Ovary (tissue), 7 donors: ENCODE measurements at regions not wholly inside any gene's neighbourhood (a gene's known extent, or its start where the extent isn't known, plus 50 kb on each side); places are given as distances from the start of the nearest gene placed in this dataset.

Source experiments
- DNase-seq, 5 donors: peaks; one replicate each; pipeline ENCODE4 v3.0.0-alpha.2; 2019 to 2020
- H3K27ac ChIP-seq, 2 donors: fragments of 200-600 bp; one replicate each; pipeline versions ENCODE4 v1.5.1 to v1.8.0; 2019 to 2022
- H3K27me3 ChIP-seq: fragments of 200-600 bp; one replicate; pipeline ENCODE4 v1.8.0; 2022
- H3K36me3 ChIP-seq: fragments of 200-600 bp; sonication (generic); one replicate; pipeline ENCODE4 v1.5.1; 2019
- H3K4me1 ChIP-seq: one replicate; pipeline ENCODE4 v1.8.1; 2013; ENCODE audit warnings: mild to moderate bottlenecking, moderate library complexity; ENCODE audit not compliant: insufficient read depth
- H3K4me3 ChIP-seq: fragments of 200-600 bp; sonication (generic); one replicate; pipeline ENCODE4 v1.5.1; 2017
- H3K9me3 ChIP-seq, 2 donors: fragments of 200-600 bp in 1 of 2; sonication (generic) in 1 of 2; one replicate each; pipeline versions ENCODE4 v1.5.1 to v1.8.1; 2013 to 2019; ENCODE audit warnings: mild to moderate bottlenecking in 1 of 2, moderate library complexity in 1 of 2
- EP300 ChIP-seq: sonication (generic); formaldehyde crosslinking; IDR thresholded peaks from one replicate; pipeline ENCODE4 v1.6.1; 2017; ENCODE audit warnings: antibody characterized with exemption
- POLR2A ChIP-seq: fragments of 450-650 bp; IDR thresholded peaks from one replicate; pipeline ENCODE4 v1.6.1; 2017; ENCODE audit warnings: antibody characterized with exemption, mild to moderate bottlenecking, moderate library complexity
- WGBS, 3 donors: extraction: QIAGEN DNeasy Blood & Tissue Kit in 1 of 3; methylation state at CpG; one replicate each; pipeline versions ENCODE4 v1.1.5 to v1.1.7; 2013 to 2017; 5-methylcytosine and 5-hydroxymethylcytosine counted together
- intact Hi-C, 4 donors: fragments of 100-400 bp; cut with DNase I; formaldehyde crosslinking; loops; one replicate each; pipeline versions ENCODE4 v1.11.0 to v1.15.1; 2022 to 2023
- TF ChIP-seq, protein P1 (sequence below), 3 donors: fragments of 450-650 bp in 2 of 3; fragments of 200-600 bp in 1 of 3; IDR thresholded peaks; one replicate each; pipeline versions ENCODE4 v1.5.1 to v1.8.0; 2016 to 2022; ENCODE audit warnings: antibody characterized with exemption in 3 of 3, mild to moderate bottlenecking in 1 of 3
- donor health status: DM: no; HTN: no; CAD: no; lungs with moderate emphysema.
- donor health status: DM: no; HTN: no; CAD: no.
- donor health status: Bipolar disorder and iron deficiency.
- donor health status: DM: no; HTN: no; CAD: no.
- donor health status: DM: yes; HTN: yes; CAD: no.

GRCh38 chr16:62294213-62294972 lies 258.2 kb upstream of the CDH8 start:
- Histone ChIP-seq H3K27me3 (no peaks in the 10 kb centered on the region), H3K27ac (no peak overlapping the region), H3K4me1 (no peaks in the 10 kb centered on the region), H3K4me3 (no peak overlapping the region), H3K36me3 (no peaks in the 10 kb centered on the region), H3K9me3 (no peaks in the 10 kb centered on the region)
- 80 to 85% (median 84%) methylated on average over 6 of the region's 6 CpGs for WGBS, 3 donors
- intact Hi-C loops = no loop called here
- DNase-seq = no peak
- TF ChIP-seq, protein P1, sequence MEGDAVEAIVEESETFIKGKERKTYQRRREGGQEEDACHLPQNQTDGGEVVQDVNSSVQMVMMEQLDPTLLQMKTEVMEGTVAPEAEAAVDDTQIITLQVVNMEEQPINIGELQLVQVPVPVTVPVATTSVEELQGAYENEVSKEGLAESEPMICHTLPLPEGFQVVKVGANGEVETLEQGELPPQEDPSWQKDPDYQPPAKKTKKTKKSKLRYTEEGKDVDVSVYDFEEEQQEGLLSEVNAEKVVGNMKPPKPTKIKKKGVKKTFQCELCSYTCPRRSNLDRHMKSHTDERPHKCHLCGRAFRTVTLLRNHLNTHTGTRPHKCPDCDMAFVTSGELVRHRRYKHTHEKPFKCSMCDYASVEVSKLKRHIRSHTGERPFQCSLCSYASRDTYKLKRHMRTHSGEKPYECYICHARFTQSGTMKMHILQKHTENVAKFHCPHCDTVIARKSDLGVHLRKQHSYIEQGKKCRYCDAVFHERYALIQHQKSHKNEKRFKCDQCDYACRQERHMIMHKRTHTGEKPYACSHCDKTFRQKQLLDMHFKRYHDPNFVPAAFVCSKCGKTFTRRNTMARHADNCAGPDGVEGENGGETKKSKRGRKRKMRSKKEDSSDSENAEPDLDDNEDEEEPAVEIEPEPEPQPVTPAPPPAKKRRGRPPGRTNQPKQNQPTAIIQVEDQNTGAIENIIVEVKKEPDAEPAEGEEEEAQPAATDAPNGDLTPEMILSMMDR (IDR thresholded peaks at IDR 0.05) = no peak
- TF ChIP-seq POLR2A (no peak), EP300 (no peak)

DNA sequence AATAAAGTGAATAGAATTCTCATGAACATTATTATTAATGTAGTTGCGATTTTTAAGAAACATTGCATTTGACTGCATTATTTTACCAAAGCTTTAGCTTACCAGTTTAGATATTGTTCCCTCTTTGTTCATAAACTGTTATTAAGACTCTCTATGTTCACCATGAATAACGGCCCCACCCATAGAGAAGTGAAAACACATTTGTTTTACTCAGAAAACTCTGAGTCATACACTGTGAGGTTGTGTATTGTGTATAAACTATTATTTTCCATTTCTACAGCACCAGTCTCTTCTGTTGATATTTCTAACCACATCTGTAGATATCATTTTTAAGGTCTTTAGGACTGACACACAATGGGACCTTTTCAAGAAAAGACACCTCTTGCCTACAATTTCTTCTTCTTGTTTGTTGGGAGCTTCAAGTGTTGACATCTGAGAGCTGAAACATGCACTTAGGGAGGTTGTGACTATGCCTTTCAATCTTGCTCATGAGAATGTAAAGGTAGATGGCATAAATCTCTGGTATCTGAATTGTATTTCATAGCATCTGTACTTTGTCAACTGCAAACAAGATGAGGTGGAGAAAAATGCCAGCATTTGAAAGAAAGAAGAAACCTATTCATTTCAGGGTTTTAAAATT lies 252.9 kb upstream of the CDH8 start:
- no peak for TF ChIP-seq POLR2A
- TF ChIP-seq, protein P1 (IDR thresholded peaks at IDR 0.05) = no peak
- TF ChIP-seq EP300 = no peak
- Histone ChIP-seq H3K36me3 (no peaks in the 10 kb centered on the region), H3K4me1 (no peaks in the 10 kb centered on the region), H3K4me3 (no peak overlapping the region), H3K27me3 (no peaks in the 10 kb centered on the region), H3K9me3 (no peaks in the 10 kb centered on the region), H3K27ac (no peak overlapping the region)
- intact Hi-C loops = loop anchor here in 1 of 4 donors (2.0 kb wide), 1 partner anchor 14 kb away; no protein-coding TSS in a partner anchor
- 46 to 64% (median 59%) methylated on average over 2 of the region's 2 CpGs for WGBS, 3 donors
- no peak for DNase-seq

- intact Hi-C loops = no loop called here
- H3K27ac ChIP-seq = no peak overlapping the region
- DNase-seq = no peak
- H3K4me1 ChIP-seq = no peaks in the 10 kb centered on the region
- TF ChIP-seq EP300 = no peak
- no peak for TF ChIP-seq POLR2A
- TF ChIP-seq, protein P1 (IDR thresholded peaks at IDR 0.05) = no peak
- whole genome bisulfite sequencing, 3 donors = 72 to 79% (median 76%) methylated on average over 3 of the region's 3 CpGs
- H3K9me3 ChIP-seq = no peaks in the 10 kb centered on the region
- no peaks in the 10 kb centered on the region for H3K36me3 ChIP-seq
- no peaks in the 10 kb centered on the region for H3K27me3 ChIP-seq
- H3K4me3 ChIP-seq = no peak overlapping the region
Observed at GRCh38 chr16:62280506-62280905, 244.3 kb upstream of the CDH8 start.

DNA sequence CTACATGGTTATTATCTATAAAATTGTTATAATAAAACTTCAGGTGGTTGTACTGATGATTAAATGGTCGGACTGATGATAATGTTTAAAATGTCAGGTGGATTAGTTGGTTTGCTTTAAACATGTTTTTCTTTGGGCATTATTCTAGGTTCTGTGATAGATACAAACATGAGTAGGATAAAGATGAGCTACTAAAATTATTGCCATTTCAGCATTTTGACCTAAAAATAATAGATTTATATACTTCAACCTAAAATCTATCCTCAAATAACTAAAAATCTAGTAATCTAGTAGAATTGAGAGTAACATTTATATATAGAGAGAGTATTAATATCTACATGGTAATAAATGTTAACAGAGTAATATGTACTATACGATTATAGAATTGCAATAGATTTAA lies 241.7 kb upstream of the CDH8 start:
- no peaks in the 10 kb centered on the region for H3K9me3 ChIP-seq
- H3K27ac ChIP-seq = no peak overlapping the region
- H3K27me3 ChIP-seq = no peaks in the 10 kb centered on the region
- no peaks in the 10 kb centered on the region for H3K4me1 ChIP-seq
- TF ChIP-seq POLR2A = no peak
- TF ChIP-seq, protein P1 (IDR thresholded peaks at IDR 0.05) = no peak
- no peak for TF ChIP-seq EP300
- no peaks in the 10 kb centered on the region for H3K36me3 ChIP-seq
- no peak for DNase-seq
- intact Hi-C loops = no loop called here
- H3K4me3 ChIP-seq = no peak overlapping the region
- WGBS, 3 donors = 78 to 86% (median 81%) methylated on average over 2 of the region's 2 CpGs
